Endothelial cell of umbilical vein (primary cell): ENCODE measurements at regions not wholly inside any gene's neighbourhood (a gene's known extent, or its start where the extent isn't known, plus 50 kb on each side); places are given as distances from the start of the nearest gene placed in this dataset.

ENCODE experiments used
- BruUV-seq: library from RNA; stranded (reverse); fragments of 400-500 nt; replicated peaks from 2 replicates; lab custom pipeline; 2021; lab: Mats Ljungman, UMichigan
- CTCF ChIA-PET: fragments of 300-600, 350-600 bp; sonication (Branson Sonifier 250); formaldehyde crosslinking; loops from one replicate; lab custom pipeline; 2021; ENCODE audit warnings: antibody characterized with exemption, inconsistent platforms; lab: Charles Lee
- POLR2A ChIA-PET: fragments of 300-600, 350-600 bp; sonication (Branson Sonifier 250); formaldehyde crosslinking; loops from one replicate; lab custom pipeline; 2021; ENCODE audit warnings: antibody characterized with exemption, inconsistent platforms; lab: Charles Lee
- DNase-seq: peaks from one replicate; pipeline ENCODE4 v3.0.0-alpha.2; 2011; ENCODE audit warnings: low read depth, low spot score
- FAIRE-seq: peaks from 2 replicates; lab custom pipeline; 2011; peaks lifted over from hg19 to GRCh38; lab: Jason Lieb, UNC
- H2AFZ ChIP-seq: 2 replicates; pipeline ENCODE4 v1.6.0; 2012; ENCODE audit warnings: low read depth, low read length, control low read depth, inconsistent platforms
- H3K27ac ChIP-seq: 2 replicates; pipeline ENCODE4 v1.5.1; 2011; ENCODE audit warnings: low read depth, mild to moderate bottlenecking, control low read depth, low read length, moderate library complexity; ENCODE audit not compliant: insufficient read depth
- H3K27me3 ChIP-seq, 2 experiments: 2 replicates each; pipeline versions ENCODE4 v1.6.0 to v1.6.1; 2011; ENCODE audit warnings: low read length in 2 of 2, mixed read lengths in 1 of 2; ENCODE audit not compliant: control insufficient read depth in 2 of 2, insufficient read depth in 2 of 2
- H3K36me3 ChIP-seq, 2 experiments: 2 replicates in 1 of 2; 3 replicates in 1 of 2; pipeline ENCODE4 v1.5.1; 2011; ENCODE audit warnings: low read length in 2 of 2, mild to moderate bottlenecking in 1 of 2, moderate library complexity in 1 of 2; ENCODE audit not compliant: control insufficient read depth in 2 of 2, insufficient read depth in 2 of 2; ENCODE audit errors: extremely low read depth in 1 of 2
- H3K4me1 ChIP-seq: 3 replicates; pipeline ENCODE4 v1.5.1; 2011; ENCODE audit warnings: mild to moderate bottlenecking, low read length; ENCODE audit not compliant: control insufficient read depth, insufficient read depth; ENCODE audit errors: extremely low read depth
- H3K4me2 ChIP-seq: 2 replicates; pipeline ENCODE4 v1.6.1; 2011; ENCODE audit warnings: low read length, control low read depth, mixed read lengths; ENCODE audit not compliant: insufficient read depth
- H3K4me3 ChIP-seq, 3 experiments: fragments of 200-600 bp in 1 of 3; sonication (generic), shearing (Covaris generic) in 1 of 3; replicated peaks in 1 of 3; 2 replicates each; pipeline ENCODE4 v1.5.1; 2011 to 2016; ENCODE audit warnings: control low read depth in 3 of 3, low read length in 3 of 3, mild to moderate bottlenecking in 2 of 3, inconsistent platforms in 1 of 3, low read depth in 1 of 3, moderate library complexity in 1 of 3; ENCODE audit not compliant: insufficient read depth in 1 of 3
- H3K79me2 ChIP-seq: 2 replicates; pipeline ENCODE4 v1.6.0; 2012; ENCODE audit warnings: low read length, inconsistent platforms; ENCODE audit not compliant: control insufficient read depth, insufficient read depth
- H3K9ac ChIP-seq: replicated peaks from 2 replicates; pipeline ENCODE3; 2011; ENCODE audit warnings: low read length, control low read depth; ENCODE audit not compliant: insufficient read depth; ENCODE audit errors: extremely low read depth
- H3K9me1 ChIP-seq: replicated peaks from 3 replicates; pipeline ENCODE4 v1.6.0; 2011; ENCODE audit warnings: mild to moderate bottlenecking, low read length; ENCODE audit not compliant: control insufficient read depth, insufficient read depth; ENCODE audit errors: extremely low read depth
- H3K9me3 ChIP-seq: replicated peaks from 2 replicates; pipeline ENCODE4 v1.5.1; 2012; ENCODE audit warnings: low read length, inconsistent platforms; ENCODE audit not compliant: control insufficient read depth, insufficient read depth
- H4K20me1 ChIP-seq: replicated peaks from 2 replicates; pipeline ENCODE3; 2011; ENCODE audit warnings: mild to moderate bottlenecking, low read length; ENCODE audit not compliant: control insufficient read depth, insufficient read depth; ENCODE audit errors: extremely low read depth
- CTCF ChIP-seq, 2 donors: IDR thresholded peaks; 1 replicate in 1 of 2; 2 replicates in 1 of 2; pipeline ENCODE4 v1.5.1; 2011; ENCODE audit warnings: low read length in 2 of 2, mild to moderate bottlenecking in 2 of 2, moderate library complexity in 2 of 2, control low read depth in 1 of 2, inconsistent platforms in 1 of 2, low read depth in 1 of 2; ENCODE audit not compliant: insufficient read depth in 1 of 2; ENCODE audit errors: extremely low read depth in 1 of 2
- EZH2 ChIP-seq: IDR thresholded peaks from 2 replicates; pipeline ENCODE4 v1.6.1; 2012; ENCODE audit warnings: borderline replicate concordance, low read depth, mild to moderate bottlenecking, moderate library complexity, low read length, inconsistent platforms; ENCODE audit not compliant: severe bottlenecking
- FOS ChIP-seq: IDR thresholded peaks from 2 replicates; pipeline ENCODE4 v1.6.1; 2011; ENCODE audit warnings: mild to moderate bottlenecking, low read length, moderate library complexity, borderline replicate concordance; ENCODE audit not compliant: insufficient read depth
- GATA2 ChIP-seq: IDR thresholded peaks from 2 replicates; pipeline ENCODE4 v1.7.0; 2011; ENCODE audit warnings: low read depth, mild to moderate bottlenecking, moderate library complexity, mixed read lengths, low read length; ENCODE audit not compliant: insufficient read length, insufficient read depth
- JUN ChIP-seq: IDR thresholded peaks from 2 replicates; pipeline ENCODE4 v1.6.1; 2011; ENCODE audit warnings: borderline replicate concordance, low read depth; ENCODE audit not compliant: insufficient read length, insufficient read depth
- MAX ChIP-seq: IDR thresholded peaks from 2 replicates; pipeline ENCODE4 v1.6.1; 2011; ENCODE audit not compliant: insufficient read depth, insufficient read length
- MYC ChIP-seq: IDR thresholded peaks from one replicate; pipeline ENCODE4 v1.6.1; 2011; ENCODE audit warnings: mild to moderate bottlenecking, low read depth, low read length
- POLR2A ChIP-seq: IDR thresholded peaks from 2 replicates; pipeline ENCODE4 v1.6.1; 2012; ENCODE audit warnings: low read depth, mild to moderate bottlenecking, control low read depth, low read length
- POLR2AphosphoS5 ChIP-seq: IDR thresholded peaks from 2 replicates; pipeline ENCODE4 v1.6.1; 2012; ENCODE audit warnings: low read depth, mild to moderate bottlenecking, control low read depth, low read length, moderate library complexity; ENCODE audit not compliant: insufficient read depth
- dilution Hi-C: fragments of 300-500 bp; cut with MboI; formaldehyde crosslinking; loops from one replicate; pipeline ENCODE4 v1.15.0; 2019; ENCODE audit warnings: low sequenced_read_pairs; ENCODE audit not compliant: extremely low pct_ligation_motif_present
- intact Hi-C: fragments of 100-400 bp; cut with micrococcal nuclease; formaldehyde crosslinking; loops from one replicate; pipeline ENCODE4 v1.10.0; 2022

- no peaks in the 10 kb centered on the region for H3K79me2 ChIP-seq
- dilution Hi-C loops = no loop called here
- H4K20me1 ChIP-seq = no peaks in the 10 kb centered on the region
- CTCF ChIA-PET = no interaction called here
- H3K4me1 ChIP-seq = no peaks in the 10 kb centered on the region
- TF ChIP-seq GATA2 (no peak), MAX (no peak), EZH2 (no peak), POLR2A (no peak), JUN (no peak), FOS (no peak), POLR2AphosphoS5 (no peak), CTCF (IDR thresholded peaks at IDR 0.05; ENCODE audit: extremely low read depth in 1 of 2, insufficient read depth in 1 of 2, low read depth in 1 of 2, low read length in 2 of 2) (no peak), MYC (no peak)
- H3K4me2 ChIP-seq = no peak overlapping the region
- FAIRE-seq (no peak), DNase-seq (no peak)
- no peaks in the 10 kb centered on the region for H3K9me3 ChIP-seq
- BruUV-seq = no TSS peak
- H3K36me3 ChIP-seq = no peaks in the 10 kb centered on the region
- no peaks in the 10 kb centered on the region for H3K9me1 ChIP-seq
- no peak overlapping the region for H3K27ac ChIP-seq
- POLR2A ChIA-PET = interaction anchor here (0.6 kb wide), 1 partner anchor 451 kb away, joined by 3 read pairs; no protein-coding TSS in a partner anchor
- intact Hi-C loops = no loop called here
- H3K4me3 ChIP-seq = no peak overlapping the region
- no peak overlapping the region for H3K9ac ChIP-seq
- H2AFZ ChIP-seq = no peak overlapping the region
- no peaks in the 10 kb centered on the region for H3K27me3 ChIP-seq
These were observed 189.4 kb upstream of the ARID1B start for GRCh38 chr6:156587751-156588301.
